ENCODE measurements at regions not wholly inside any gene's neighbourhood (a gene's known extent, or its start where the extent isn't known, plus 50 kb on each side); places are given as distances from the start of the nearest gene placed in this dataset.

DNA sequence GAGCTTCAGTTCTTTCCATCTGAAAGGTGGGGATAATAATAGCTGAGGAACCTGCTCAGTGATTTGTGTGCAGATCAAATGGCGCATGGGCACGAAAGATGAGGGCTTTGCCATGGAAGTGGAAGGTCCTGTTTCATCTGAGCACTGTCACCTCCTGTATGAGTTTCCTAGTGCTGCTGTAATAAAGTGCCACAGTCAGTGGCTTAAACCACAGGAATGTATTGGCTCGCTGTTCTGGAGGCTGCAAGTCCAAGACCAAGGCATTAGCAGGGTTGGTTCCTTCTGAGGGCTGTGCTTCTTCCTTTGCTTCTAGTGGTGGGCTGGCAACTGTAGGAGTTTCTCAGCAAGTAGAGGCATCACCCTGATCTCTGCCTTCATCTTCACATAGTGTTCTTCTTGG, 51.1 kb upstream of the RBM15 start:
- TF ChIP-seq, protein P1, sequence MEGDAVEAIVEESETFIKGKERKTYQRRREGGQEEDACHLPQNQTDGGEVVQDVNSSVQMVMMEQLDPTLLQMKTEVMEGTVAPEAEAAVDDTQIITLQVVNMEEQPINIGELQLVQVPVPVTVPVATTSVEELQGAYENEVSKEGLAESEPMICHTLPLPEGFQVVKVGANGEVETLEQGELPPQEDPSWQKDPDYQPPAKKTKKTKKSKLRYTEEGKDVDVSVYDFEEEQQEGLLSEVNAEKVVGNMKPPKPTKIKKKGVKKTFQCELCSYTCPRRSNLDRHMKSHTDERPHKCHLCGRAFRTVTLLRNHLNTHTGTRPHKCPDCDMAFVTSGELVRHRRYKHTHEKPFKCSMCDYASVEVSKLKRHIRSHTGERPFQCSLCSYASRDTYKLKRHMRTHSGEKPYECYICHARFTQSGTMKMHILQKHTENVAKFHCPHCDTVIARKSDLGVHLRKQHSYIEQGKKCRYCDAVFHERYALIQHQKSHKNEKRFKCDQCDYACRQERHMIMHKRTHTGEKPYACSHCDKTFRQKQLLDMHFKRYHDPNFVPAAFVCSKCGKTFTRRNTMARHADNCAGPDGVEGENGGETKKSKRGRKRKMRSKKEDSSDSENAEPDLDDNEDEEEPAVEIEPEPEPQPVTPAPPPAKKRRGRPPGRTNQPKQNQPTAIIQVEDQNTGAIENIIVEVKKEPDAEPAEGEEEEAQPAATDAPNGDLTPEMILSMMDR (IDR thresholded peaks at IDR 0.05; ENCODE audit: insufficient read depth, low read depth, low read length), result no peak
- no peak for TF ChIP-seq EZH2 (IDR thresholded peaks at IDR 0.05; ENCODE audit: insufficient read depth, low read length)
